HUES64 (cell line): ENCODE measurements at regions not wholly inside any gene's neighbourhood (a gene's known extent, or its start where the extent isn't known, plus 50 kb on each side); places are given as distances from the start of the nearest gene placed in this dataset.

Experiments used
- H3K27ac ChIP-seq: 2 replicates; pipeline ENCODE4 v1.7.0; 2013; ENCODE audit warnings: low read depth, low read length, inconsistent platforms
- H3K27me3 ChIP-seq: 2 replicates; pipeline ENCODE4 v1.6.1; 2013; ENCODE audit warnings: mild to moderate bottlenecking, low read length; ENCODE audit not compliant: insufficient read depth
- H3K36me3 ChIP-seq: 2 replicates; pipeline ENCODE4 v1.6.1; 2013; ENCODE audit warnings: mild to moderate bottlenecking, low read length; ENCODE audit not compliant: insufficient read depth
- H3K4me1 ChIP-seq: 2 replicates; pipeline ENCODE4 v1.6.1; 2013; ENCODE audit warnings: mild to moderate bottlenecking, low read length, moderate library complexity; ENCODE audit not compliant: insufficient read depth
- H3K4me3 ChIP-seq: 2 replicates; pipeline ENCODE4 v1.5.1; 2013; ENCODE audit warnings: mild to moderate bottlenecking, low read length, moderate library complexity
- H3K9ac ChIP-seq: 2 replicates; pipeline ENCODE4 v1.6.1; 2013; ENCODE audit warnings: mild to moderate bottlenecking, low read depth, low read length
- H3K9me3 ChIP-seq: 2 replicates; pipeline ENCODE4 v1.6.1; 2013; ENCODE audit warnings: low read depth, low read length; ENCODE audit not compliant: insufficient read depth
- WGBS: fragments of 150-250, 120-280 bp; methylation state at CpG from one replicate; pipeline ENCODE4 v1.1.7; 2013; ENCODE audit warnings: missing lambda C conversion rate; 5-methylcytosine and 5-hydroxymethylcytosine counted together

DNA sequence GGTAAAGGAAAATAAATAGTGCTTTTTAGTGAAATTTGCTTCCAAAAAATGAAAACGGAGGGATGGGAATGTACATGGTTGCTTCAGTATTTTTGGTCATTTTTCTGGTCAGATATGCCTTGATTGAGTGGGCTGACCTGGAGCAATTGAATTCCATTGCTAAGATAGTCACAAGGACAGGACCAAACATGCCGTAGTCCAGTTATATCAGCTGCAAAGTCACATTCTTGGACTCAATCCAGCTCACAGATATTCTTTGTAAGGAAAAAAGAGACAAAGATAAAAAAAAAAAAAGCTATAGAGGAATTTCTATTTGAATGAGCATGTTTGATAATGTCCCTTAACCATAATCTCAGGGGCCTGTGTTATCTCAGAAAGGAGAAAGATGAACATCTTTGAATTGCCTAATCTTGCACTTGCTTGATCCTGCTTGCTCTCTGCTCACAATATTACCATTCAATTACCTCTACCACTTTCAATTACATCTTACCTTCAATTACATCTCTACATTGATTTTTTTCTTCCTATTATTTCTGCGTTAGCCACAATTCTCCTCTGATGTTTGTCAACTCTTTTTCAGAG, 75.4 kb upstream of the PACRGL start:
- Histone ChIP-seq H3K9me3 (peaks cover 11% of the 10 kb centered on the region), H3K4me3 (no peak overlapping the region), H3K27me3 (no peaks in the 10 kb centered on the region), H3K4me1 (peaks cover 9% of the 10 kb centered on the region), H3K27ac (no peak overlapping the region), H3K36me3 (no peaks in the 10 kb centered on the region), H3K9ac (no peak overlapping the region)
- WGBS: 95% methylated on average over 3 of the region's 3 CpGs

DNA sequence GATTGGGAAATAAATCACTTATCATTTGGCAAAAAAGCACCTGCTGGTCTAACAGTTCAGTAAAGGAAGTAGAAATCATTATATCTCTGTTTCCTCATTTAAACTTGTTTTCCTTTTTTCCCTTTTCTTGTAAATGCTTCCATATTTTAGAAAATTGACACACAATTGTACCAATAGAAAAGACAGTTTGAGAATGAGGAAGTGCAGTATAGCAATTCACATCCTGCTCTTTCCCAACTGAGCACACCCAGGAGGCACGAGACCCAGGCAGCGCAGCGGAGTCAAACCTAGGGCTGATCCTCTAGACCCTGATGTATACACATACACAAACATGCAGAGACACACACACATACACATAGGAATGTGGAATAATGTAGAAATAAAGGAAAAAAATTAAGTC, 74.8 kb upstream of the PACRGL start:
- Histone ChIP-seq H3K9me3 (peaks cover 11% of the 10 kb centered on the region), H3K4me1 (peaks cover 7% of the 10 kb centered on the region), H3K27me3 (no peaks in the 10 kb centered on the region), H3K27ac (no peak overlapping the region), H3K4me3 (no peak overlapping the region), H3K9ac (no peak overlapping the region), H3K36me3 (no peaks in the 10 kb centered on the region)
- WGBS: 100% methylated on average over 3 of the region's 3 CpGs

DNA sequence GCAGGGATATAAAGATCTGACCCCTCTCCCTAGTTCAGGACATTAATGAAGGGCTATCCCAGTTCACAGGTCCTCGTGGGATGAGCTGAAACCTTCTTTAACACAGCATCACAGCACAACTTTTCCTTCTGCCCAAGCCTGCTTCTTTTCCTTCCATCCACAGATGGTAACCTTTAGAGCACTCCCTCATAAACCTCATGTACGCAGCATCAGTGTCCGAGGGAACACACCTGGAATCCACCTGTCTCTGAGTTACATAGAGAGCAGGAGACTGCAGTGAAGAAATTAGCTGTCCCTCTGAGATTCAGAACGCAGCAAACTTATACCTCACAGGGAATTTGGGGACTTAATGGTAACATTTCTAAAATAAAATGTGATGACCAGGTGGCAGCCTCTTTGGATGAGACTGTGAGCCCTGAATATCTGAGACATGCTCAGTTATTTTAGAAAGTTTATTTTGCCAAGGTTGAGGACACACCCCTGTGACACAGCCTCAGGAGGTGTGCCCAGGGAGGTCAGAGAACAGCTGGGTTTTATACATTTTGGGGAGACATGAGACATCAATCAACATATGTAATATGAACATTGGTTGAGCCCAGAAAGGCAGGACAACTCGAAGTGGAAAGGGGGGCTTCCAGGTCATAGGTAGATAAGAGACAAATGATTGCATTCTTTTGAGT, 73.8 kb upstream of the PACRGL start:
- H3K27me3 ChIP-seq: no peaks in the 10 kb centered on the region
- no peak overlapping the region for H3K4me3 ChIP-seq
- 89% methylated on average over 4 of the region's 5 CpGs for WGBS
- peaks cover 7% of the 10 kb centered on the region for H3K4me1 ChIP-seq
- no peak overlapping the region for H3K9ac ChIP-seq
- H3K36me3 ChIP-seq: no peaks in the 10 kb centered on the region
- no peak overlapping the region for H3K27ac ChIP-seq
- H3K9me3 ChIP-seq: peaks cover 11% of the 10 kb centered on the region

DNA sequence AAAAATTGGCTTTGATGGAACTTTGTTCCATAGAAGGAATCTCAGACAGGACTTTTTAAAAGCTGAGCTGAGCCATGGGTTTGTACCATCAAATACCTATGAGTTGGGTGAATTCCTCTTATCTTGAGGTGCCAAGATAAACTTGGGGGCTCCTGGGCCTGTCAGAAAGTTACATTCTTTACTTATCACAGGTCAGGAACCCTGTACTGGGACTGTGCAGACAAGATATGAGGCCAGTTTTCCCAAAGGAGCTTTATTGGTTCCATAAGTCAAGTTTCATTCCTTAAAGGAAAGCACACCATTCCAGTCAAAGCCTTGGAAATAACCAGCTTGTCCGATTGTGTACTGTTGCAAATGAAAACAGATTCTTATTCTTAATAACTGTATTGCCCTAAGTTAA, 72.4 kb upstream of the PACRGL start:
- Histone ChIP-seq H3K27me3 (no peaks in the 10 kb centered on the region), H3K36me3 (no peaks in the 10 kb centered on the region), H3K9ac (no peak overlapping the region), H3K9me3 (peaks cover 11% of the 10 kb centered on the region), H3K27ac (no peak overlapping the region), H3K4me3 (no peak overlapping the region), H3K4me1 (peaks cover 7% of the 10 kb centered on the region; the same call in 1 of the 2 replicates)
- no CpG with 5 or more reads among the region's 1 CpG for WGBS

DNA sequence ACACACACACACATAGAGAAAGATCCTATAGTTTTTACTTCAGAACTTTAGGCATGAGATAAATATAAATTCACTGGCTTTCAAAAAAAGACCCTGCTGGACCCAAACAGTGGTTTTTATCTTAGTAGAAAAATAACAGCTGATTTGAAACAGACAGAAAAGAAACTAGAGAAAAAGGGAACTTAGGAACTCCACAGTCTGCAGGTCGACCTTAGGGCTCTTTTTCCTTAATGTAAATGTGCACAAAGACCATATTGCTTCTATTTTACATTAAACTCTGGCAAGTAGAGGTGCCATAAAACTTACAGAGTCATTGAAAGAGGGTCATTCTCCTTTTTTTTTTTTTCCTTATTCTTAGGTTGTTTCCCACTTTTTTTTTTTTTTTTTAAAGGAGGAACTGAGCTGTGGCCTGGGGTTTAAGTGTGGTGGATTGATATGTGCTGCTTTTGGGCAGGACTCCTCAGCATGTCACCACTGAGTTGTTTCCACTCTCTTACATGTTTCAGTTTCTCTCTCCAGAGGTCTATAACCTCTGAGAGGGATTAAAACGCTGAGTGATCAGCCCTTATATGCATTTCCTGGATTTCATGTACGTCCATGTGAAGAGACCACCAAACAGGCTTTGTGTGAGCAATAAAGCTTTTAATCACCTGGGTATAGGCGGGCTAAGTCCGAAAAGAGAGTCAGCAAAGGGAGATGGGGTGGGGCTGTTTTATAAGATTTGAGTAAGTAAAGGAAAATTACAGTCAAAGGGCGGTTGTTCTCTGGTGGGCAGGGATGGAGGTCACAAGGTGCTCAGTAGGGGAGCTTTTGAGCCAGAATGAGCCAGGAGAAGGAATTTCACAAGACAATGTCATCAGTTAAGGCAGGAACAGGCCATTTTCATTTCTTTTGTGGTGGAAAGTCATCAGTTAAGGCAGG, 70.8 kb upstream of the PACRGL start:
- peak overlapping the region; percentile 40; the same call in 1 of the 2 replicates for H3K9ac ChIP-seq
- H3K27me3 ChIP-seq: no peaks in the 10 kb centered on the region
- H3K4me1 ChIP-seq: peaks cover 7% of the 10 kb centered on the region; the same call in 1 of the 2 replicates
- peaks cover 12% of the 10 kb centered on the region for H3K9me3 ChIP-seq
- no peak overlapping the region for H3K4me3 ChIP-seq
- no peaks in the 10 kb centered on the region for H3K36me3 ChIP-seq
- 33% methylated on average over 6 of the region's 6 CpGs for WGBS
- H3K27ac ChIP-seq: peak overlapping the region; percentile 84

DNA sequence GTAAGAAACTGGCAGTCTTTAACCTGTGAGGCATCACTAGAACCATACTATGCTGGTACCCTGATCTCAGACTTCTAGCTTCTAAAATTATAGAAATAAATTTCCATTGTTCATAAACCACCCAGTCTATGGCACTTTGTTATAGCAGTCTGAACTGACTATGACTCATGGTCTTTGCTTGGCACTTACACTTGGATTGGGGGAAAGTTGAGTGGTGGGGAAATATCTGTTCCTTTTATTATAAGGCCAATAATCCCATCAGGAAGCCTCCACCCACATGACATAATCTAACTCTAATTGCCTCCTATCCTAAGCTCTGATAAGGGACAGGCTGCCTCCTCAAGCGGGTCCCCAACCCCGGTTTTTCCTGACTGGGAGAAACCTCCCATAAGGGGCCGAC, 61.4 kb upstream of the PACRGL start:
- 95% methylated on average over 3 of the region's 3 CpGs for WGBS
- no peak overlapping the region for H3K27ac ChIP-seq

DNA sequence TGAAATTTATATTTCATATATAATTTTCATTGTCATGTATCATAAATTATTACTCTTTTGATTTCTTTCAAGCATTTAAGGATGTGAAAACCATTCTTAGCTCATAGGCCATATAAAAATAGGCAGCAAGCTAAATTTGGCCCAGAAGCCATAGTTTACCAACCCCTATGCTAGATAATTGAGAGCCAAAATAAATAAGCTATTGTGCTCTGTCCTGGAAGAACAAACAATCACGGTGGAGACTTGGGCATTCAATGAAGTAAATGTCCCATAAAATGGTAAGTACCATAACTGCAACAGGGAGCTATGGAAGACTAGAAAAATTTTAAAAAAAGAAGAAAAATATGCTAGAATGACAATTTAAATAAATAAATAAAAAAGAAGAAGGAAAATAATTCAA, 60.9 kb upstream of the PACRGL start:
- WGBS: 94% methylated on average over 1 of the region's 1 CpG
- Histone ChIP-seq H3K4me1 (no peaks in the 10 kb centered on the region), H3K9me3 (peaks cover 19% of the 10 kb centered on the region), H3K27me3 (no peaks in the 10 kb centered on the region), H3K27ac (no peak overlapping the region), H3K4me3 (no peak overlapping the region), H3K36me3 (no peaks in the 10 kb centered on the region), H3K9ac (no peak overlapping the region)

More for the DNA sequence above, 61.4 kb upstream of the PACRGL start:
- Histone ChIP-seq H3K9me3 (peaks cover 19% of the 10 kb centered on the region), H3K4me3 (no peak overlapping the region), H3K4me1 (no peaks in the 10 kb centered on the region), H3K36me3 (no peaks in the 10 kb centered on the region), H3K27me3 (no peaks in the 10 kb centered on the region), H3K9ac (no peak overlapping the region)

DNA sequence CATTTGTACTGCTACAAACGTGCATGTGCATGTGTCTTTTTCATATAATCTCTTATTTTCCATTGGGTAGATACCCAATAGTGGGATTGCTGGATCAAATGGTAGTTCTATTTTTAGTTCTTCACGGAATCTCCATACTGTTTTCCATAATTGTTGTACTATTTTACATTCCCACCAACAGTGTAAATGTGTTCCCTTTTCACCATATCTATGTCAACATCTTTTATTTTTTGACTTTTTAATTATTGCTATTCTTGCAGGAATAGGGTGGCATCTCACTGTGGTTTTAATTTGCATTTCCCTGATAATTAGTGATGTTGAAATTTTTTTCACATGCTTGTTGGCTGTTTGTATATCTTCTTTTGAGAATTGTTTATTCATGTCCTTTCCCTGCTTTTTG, 59.3 kb upstream of the PACRGL start:
- no peak overlapping the region for H3K9ac ChIP-seq
- no peak overlapping the region for H3K27ac ChIP-seq
- H3K27me3 ChIP-seq: no peaks in the 10 kb centered on the region
- WGBS: 50% methylated on average over 1 of the region's 2 CpGs
- H3K4me3 ChIP-seq: no peak overlapping the region
- peaks cover 11% of the 10 kb centered on the region for H3K9me3 ChIP-seq
- no peaks in the 10 kb centered on the region for H3K36me3 ChIP-seq
- H3K4me1 ChIP-seq: no peaks in the 10 kb centered on the region

DNA sequence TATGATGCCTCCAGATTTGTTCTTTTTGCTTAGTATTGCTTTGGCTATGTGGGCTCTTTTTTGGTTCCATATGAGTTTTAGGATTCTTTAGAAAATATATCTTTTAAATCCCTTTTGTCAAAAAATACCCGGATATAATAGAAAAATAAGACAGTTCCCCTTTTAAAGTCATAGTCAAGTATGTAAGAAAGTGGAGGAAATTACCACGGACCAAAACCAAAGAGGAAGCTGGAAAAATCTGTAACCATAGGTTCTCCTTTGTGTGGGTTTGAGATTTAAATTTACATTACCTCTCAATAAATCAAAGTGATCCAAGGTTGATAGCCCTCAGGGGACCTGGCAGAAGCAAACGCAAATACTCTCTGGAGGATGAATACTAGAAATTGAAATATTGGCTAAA, 58.3 kb upstream of the PACRGL start:
- H3K27ac ChIP-seq: no peak overlapping the region
- H3K9me3 ChIP-seq: peaks cover 5% of the 10 kb centered on the region; the same call in 1 of the 2 replicates
- no peaks in the 10 kb centered on the region for H3K27me3 ChIP-seq
- H3K9ac ChIP-seq: no peak overlapping the region
- no CpG with 5 or more reads among the region's 3 CpGs for WGBS
- H3K4me3 ChIP-seq: no peak overlapping the region
- H3K36me3 ChIP-seq: no peaks in the 10 kb centered on the region
- H3K4me1 ChIP-seq: no peaks in the 10 kb centered on the region

DNA sequence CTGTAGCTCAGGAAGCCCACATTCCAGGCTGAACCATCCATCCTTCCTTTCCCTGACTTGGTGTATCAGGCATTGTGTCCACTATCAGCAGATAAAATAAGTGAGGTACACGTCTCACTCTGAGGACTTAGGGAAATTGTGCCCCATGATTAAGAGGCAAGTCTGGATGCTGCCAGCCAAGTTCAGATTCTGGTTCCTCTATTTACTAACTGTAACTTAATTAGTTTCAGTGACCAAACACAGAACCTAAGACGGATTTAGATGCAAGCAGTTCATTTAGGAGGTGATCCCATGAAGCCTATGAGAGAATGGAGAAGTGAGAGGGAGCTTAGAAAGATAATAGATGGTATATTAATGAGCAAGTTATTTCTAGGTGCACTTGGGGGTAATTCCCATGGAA, 56.6 kb upstream of the PACRGL start:
- Histone ChIP-seq H3K36me3 (no peaks in the 10 kb centered on the region), H3K4me1 (no peaks in the 10 kb centered on the region), H3K27me3 (no peaks in the 10 kb centered on the region), H3K4me3 (no peak overlapping the region), H3K9me3 (no peaks in the 10 kb centered on the region), H3K9ac (no peak overlapping the region), H3K27ac (no peak overlapping the region)
- WGBS: 94% methylated on average over 2 of the region's 2 CpGs

DNA sequence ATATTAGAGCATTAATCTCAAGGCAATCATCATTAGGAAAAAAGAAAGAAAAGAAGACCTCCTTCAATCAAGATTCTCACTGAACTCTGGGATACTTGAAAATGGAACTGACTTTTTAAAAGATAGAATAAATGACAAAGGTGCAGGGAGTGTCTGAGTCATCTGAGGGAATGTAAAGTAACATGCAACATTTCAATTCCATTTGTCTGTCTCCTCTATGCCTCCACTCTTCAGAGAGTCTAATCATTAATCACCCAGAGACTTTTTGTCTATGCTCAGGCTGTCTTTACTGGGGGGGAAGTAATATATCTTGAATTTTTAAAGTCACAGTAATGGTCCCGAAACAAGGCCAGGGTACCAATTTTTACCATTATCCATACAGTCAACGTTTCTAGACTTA, 55.0 kb upstream of the PACRGL start:
- WGBS: 86% methylated on average over 2 of the region's 2 CpGs
- no peaks in the 10 kb centered on the region for H3K4me1 ChIP-seq
- H3K36me3 ChIP-seq: no peaks in the 10 kb centered on the region
- H3K4me3 ChIP-seq: no peak overlapping the region
- H3K27ac ChIP-seq: no peak overlapping the region
- H3K27me3 ChIP-seq: no peaks in the 10 kb centered on the region
- no peak overlapping the region for H3K9ac ChIP-seq
- H3K9me3 ChIP-seq: no peaks in the 10 kb centered on the region
